GM21390 (cell line): ENCODE measurements at regions not wholly inside any gene's neighbourhood (a gene's known extent, or its start where the extent isn't known, plus 50 kb on each side); places are given as distances from the start of the nearest gene placed in this dataset.
"Not testable (repeated sequence)": the region's sequence is repeated elsewhere in the genome, so short reads cannot be mapped to it uniquely, and the experiment has no call there.

ENCODE experiments used
- ATAC-seq: cut with Tn5 transposase; IDR thresholded peaks from one replicate; pipeline ENCODE4 v1.9.1; 2021; ENCODE audit not compliant: unreplicated experiment

DNA sequence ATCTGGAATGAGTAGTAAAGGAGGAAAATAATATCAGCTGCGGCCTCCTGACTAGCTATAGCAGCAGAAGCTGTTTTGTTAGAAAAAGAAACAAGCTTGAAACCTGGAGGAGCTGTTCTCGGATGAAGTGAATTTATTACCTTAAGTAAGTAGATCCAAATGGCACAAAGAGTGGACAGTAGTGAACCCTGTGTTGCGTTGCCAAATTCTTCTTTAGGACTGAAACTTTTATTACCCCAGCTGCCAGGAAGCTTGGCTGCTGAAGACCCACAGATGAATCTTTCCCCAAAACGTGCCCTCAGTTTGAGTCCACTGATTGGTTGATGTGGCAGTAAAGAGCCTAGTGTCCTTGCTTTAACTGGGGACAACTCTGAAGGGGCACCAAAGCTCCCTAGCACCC lies 366.8 kb upstream of the GBE1 start:
- no peak for ATAC-seq

DNA sequence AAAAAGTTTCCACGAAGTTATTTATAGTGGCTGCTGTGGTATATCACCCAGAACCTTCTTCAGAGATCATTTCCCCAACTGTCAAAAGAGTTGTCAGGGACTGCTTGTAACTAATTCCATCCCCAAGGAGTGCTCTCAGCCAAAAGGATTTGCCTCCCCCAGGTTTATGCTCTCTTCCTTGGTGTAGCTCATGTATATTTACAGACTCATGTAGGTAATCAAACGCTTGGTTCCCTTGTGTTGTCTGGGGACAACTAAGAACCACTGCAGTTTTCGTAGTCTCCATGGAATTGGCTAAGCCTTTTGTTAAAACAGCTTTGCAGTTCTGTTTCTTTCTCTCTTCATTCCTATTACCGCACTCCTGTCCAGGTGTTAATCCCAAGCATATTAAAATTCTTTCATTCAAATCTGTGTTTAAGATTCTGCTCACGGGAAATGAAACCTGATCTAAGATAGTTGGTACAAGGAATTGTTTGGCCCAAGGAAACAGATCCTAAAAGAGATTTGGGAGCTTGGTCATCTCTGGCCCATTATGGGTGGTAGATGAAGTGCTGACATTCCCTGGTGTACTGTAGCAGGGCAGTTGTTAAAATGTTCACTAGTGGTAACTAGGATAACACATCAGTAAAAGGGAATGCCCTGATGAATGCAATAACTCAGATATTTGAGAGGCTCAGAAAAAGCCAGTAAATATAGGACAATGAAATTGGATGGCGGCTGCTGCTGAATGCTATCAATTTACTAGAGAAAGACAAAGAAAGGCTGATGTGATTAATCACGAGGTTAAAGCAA lies 361.3 kb upstream of the GBE1 start:
- no peak for ATAC-seq

DNA sequence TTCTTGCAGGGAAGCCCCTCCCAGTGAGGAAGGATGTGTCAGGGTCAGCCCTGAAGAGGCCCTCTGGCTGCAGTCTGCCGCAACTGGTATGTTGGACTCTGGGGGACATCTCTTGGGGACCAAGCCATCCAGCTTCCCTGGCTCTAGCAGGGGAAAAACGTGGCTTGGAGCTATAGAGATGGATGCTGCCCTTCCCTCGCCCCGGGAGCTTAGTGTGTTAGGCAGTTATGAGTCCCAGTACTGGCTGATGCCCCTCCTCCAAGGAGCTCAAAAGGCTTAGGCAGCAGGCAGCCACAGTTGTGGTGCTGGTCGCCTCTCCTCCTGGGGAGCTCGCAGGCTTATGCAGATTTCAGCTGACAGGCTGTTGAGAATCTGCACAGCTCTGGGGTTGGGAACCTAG lies 353.1 kb upstream of the GBE1 start:
- ATAC-seq, result no peak

DNA sequence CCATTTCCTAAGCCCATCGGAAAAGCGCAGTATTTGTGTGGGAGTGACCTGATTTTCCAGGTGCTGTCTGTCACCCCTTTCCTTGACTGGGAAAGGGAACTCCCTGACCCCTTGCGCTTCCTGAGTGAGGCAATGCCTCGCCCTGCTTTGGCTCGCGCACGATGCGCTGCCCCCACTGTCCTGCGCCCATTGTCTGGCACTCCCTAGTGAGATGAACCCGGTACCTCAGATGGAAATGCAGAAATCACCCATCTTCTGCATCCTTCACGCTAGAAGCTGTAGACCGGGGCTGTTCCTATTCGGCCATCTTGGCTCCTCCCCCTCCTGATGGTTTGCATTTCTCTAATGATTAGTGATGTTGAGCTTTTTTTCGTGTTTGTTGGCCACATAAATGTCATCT lies 349.3 kb upstream of the GBE1 start:
- not testable (repeated sequence) for ATAC-seq

DNA sequence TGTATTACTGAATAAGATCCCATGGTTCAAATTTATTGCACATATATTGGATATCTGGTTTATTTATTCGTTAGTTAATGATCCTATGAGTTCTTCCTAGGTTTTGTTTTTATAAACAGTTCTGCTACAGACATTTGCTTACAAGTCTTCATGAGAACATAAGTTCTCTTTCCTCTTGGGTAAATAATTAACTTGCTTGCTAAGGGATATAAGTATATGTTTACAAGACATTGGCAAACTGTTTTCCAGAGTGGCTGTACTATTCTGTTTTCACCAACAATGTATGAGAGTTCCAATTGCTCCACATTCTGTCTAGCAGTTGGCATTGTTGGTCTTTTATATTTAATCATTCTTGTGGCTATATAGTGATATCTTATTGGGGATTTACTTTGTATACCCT lies 341.8 kb upstream of the GBE1 start:
- no peak for ATAC-seq

DNA sequence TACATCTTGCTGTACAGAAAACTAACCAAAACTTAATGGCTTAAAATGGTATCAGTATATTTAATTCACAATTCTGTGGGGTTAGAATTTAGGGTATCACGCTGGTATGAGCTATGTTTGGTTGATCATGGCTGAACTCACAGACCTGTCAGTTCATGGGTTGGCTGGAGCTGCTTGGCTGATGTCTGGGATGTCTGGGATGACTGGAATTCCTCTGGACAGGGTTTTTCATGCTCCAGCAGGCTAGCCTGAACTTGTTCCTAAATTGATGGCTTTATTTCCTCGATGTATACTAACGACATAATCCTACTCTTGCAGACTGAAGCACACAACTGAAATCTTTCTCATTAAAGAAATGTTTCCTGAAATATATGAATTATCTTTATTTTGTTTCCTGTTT lies 338.9 kb upstream of the GBE1 start:
- no peak for ATAC-seq

DNA sequence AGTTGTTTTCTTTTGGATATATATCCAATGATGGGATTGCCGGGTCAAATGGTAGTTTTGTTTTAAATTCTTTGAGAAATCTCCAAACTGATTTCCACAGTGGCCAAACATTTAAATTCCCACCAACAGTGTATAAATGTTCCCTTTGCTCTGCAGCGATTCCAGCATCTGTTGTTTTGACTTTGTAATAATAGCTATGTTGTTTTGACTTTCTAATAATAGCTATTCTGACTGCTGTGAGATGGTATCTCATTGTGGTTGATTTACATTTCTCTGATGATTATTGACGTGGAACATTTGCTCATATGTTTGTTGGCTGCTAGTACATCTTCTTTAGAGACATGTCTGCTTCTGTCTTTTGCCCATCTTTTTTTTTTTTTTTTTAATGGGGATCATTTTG lies 332.2 kb upstream of the GBE1 start:
- ATAC-seq, result no peak

DNA sequence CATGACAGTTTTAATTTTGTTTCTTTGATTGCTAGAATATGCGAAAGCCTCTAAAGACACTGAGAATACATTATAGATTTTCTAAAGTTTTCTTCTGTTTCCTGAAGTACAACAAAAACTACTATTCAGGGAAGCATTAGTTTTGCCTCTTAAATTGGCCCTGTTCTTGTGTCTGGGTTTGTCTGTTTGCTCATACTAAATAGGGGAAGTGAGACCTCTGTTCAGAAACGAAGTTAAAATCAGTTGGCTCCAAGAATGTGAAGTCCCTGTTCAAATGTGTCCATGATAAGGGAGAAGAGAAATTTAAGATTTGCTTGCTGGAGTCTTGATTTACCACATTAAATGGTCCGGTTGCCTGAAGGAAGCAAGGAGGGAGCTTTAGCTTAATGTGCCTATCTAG lies 327.3 kb upstream of the GBE1 start:
- no peak for ATAC-seq

DNA sequence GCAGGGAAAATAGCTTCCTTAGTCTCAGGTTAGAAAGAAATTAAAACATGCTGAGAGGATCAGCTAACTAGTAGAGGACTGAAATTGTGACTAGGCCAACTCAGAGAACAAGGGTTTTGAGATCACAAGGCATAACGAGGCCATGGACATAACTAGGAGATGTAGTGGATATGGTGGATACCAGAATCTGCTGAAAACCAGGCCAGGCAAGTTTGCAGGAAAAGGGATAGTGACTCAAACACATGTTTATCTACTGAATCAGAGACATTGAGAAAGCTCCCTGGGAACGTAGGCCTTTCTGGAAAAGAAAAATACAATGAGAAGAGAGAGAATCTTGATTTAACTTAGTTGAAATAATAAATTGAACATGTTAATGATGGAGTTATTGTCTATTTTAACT lies 326.5 kb upstream of the GBE1 start:
- no peak for ATAC-seq

DNA sequence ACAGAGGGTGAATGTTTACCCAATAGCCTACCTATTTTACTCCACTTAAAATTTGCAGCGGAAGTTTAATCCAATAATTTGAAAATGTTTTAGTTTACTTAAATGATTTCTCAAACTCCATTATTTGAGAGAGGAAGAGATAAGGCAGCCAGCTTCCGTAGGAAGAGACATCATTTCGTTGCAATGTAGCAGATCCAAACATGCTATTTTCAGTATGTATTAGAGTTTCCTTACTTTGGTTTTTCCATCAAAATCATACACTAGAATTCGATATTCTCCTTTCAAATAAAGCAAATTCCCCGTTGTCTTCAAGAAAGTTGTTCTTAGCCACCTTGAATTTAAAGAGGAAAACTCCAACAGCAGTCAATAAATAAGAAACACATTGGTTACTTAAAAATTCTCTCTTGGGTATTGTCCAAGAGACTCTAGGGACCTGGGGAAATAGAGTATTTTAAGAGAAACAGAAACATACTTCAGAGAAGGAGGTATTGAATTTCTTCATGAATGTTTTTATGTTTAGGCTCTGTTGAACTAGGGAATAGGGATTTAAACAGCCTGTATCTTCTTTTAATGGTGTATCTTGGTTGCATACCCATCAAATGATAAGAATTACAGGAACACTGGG lies 324.5 kb upstream of the GBE1 start:
- no peak for ATAC-seq

DNA sequence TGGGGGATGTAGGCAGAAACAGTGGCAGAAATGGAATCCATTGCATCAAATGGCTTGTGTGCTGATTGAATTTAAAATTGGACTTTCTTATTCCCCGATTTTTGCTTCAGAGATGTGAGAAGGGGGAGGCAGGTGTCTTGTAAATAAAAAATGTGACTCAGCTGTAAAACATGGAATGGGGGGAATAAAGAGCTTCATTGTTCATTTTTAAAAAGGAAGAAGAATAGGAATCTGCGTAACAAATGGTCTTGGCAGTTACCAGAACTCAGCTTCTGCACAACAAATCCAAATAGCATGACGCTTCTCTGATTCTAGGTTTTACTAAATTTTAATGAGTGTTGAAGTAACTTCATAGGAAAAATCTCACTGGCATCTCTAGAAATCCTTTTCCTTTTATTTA lies 323.9 kb upstream of the GBE1 start:
- ATAC-seq, result no peak

DNA sequence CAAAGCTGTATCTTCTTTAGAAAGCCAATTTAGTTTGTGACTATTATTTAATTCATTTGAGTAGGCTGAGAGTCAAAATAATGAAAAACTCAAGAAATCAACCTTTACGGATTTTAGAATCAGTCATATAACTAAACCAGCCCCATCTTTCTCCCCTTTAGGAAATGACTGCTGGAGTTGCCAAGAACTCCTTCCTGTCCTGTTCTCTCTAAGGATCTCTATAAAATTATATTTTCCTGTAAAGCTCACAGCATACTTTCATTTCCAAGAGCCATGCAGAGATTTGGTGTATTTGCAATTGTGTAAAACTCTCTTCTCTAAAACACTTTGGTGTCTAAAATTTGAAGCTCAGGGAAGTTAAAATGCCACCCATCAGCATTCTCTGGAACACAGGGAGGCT lies 323.4 kb upstream of the GBE1 start:
- ATAC-seq, result no peak

DNA sequence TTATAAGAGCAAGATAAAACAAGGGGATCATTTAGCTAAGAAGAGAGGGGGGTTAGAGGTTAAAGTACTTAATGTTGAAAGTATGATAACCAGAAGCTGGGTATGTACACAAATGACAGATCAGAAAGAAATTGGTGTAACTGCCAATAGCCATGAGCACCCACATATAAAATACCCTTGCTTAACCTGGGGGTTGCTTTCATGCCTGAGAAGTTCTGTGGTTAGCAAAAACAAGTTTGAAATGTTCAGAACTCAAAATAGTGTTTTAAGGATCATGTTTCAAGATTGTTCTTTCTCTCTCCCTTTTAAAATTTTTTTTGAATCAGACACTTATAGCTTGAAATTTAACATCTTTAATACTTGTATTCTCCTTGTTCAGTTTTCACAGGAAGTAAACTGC lies 321.4 kb upstream of the GBE1 start:
- no peak for ATAC-seq

DNA sequence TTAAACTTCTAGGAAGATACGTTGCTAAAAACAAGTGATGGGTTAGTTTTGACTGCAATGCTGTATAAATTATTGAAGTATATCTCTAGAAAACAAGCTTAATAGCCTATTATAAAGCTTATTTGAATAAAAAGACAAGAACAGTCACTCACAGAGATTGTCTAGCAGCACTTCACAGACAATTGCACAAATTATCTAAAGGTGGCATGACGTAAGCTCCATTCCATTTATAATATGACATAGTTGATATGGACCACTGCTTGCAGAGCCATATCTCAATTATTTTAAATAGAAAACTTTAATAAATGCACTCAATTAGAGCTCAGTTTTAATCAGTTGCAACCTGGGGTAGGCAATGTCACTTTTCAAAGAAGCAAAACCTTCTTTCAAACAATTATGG lies 319.9 kb upstream of the GBE1 start:
- ATAC-seq, result no peak

DNA sequence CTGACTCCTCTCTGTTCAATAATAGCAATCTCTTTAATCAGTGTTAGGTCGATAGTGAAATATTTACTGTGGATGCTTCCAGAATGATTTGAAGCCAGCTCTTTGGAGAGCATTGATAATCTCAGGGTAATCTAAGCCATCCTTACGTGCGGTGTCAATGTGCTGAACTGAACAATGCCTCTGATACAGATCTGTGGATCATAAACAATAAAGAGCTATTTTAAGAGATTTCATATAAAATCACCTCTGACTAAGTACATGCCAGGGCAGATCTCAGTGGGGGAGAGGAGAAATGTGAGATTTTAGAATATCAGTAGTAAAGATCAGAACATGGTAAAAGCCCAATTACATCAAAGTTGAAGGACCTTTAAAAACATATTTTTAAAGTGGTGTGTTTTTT lies 319.3 kb upstream of the GBE1 start:
- no peak for ATAC-seq

DNA sequence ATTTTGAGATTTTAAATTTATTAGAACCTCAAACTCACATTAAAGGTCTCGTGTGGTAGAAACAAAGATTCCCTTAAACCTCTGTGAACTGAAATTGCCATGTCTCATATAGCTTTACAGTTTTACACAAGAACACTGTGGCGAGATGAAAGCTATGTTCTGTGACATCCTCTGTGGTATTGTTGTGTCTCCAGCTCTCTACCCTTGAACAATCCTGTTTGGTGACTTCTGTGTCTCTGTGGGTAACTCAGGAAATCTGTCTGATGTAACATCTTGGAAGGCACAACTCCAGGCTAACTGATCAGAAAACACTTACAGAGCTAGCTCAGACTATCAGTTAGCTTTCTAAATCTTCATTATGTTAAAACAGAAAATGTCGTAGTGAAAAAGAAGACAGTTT lies 318.8 kb upstream of the GBE1 start:
- ATAC-seq, result no peak

DNA sequence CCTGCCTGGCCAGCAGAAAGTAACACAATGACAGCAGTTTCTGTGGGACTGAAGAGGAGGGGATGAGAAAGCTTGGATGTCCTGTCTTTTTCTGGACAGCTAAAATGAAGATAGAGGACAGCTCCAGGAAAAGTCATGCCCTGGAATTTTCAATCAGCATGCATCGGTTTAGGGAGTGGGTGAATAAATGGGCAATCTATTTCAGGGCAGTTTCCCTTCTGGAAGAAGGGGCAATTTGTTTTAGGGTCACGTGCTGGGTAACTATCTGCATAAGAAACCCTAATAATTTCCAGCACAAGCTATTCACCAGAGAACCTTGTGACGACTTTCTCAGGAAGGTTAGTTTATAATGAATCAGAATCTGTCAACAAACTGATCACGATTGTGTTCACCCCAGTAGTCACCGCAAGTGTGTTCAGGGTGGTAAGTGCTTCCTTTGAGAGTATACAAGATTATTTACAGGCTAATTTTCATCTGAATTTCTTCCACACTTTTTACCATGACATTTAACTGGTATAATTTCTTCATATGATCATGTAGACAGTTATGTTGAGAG lies 318.0 kb upstream of the GBE1 start:
- no peak for ATAC-seq

DNA sequence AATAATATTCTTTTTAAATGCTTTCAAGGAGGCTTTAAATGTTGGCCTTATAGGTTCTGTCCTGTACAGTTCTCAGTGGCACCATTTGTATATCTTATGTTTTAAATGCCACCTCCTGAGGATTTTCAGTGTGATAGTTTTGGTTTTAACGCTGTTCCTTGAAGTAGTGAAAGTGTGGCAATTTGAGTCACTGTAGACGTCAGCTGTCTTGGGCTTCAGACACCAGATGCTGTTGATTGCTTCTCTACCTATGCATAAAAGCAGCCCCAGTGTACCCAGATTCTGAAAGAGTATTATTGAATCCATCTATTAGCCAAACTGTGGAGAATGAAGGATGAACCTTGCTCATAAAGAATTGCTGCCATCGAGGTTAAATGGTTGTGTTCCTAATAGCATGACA lies 316.8 kb upstream of the GBE1 start:
- ATAC-seq, result no peak

DNA sequence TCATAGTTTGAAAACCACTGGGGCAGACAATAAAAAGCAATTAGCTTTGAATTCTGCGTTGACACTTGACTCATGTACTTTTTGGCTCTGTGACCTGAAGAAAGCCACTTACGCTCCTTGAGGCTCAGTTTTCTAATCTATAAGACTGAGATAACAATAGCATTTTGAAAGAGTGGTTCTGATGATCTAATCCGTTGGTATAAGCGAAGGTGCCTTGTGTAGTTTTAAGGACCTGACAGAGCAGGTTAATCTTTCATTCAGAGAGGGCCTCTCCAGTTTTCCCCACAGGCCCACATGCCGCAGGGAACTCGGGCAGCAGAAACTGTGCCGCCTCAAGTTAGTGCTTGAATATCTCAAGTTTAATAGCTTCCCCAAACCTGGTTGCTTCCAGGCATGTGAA lies 306.0 kb upstream of the GBE1 start:
- ATAC-seq, result no peak

DNA sequence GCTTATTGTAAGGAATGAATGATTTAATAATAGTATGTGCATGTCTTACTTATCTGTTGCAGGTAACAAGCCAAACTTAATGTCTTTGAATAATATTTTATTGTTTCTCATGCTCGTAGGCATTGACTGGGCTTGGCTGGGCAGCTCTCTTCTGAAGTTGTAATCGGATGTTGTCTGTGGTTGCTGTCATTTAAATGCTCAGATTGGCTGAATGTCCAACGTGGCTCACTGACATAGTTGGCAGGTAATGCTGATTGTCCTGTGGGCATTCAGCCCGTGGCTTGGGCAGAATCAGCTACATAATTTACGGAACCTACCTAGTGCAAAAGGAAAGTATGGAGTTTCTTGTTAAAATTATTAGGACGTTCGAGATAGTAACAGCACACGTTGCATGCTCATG lies 297.4 kb upstream of the GBE1 start:
- no peak for ATAC-seq

DNA sequence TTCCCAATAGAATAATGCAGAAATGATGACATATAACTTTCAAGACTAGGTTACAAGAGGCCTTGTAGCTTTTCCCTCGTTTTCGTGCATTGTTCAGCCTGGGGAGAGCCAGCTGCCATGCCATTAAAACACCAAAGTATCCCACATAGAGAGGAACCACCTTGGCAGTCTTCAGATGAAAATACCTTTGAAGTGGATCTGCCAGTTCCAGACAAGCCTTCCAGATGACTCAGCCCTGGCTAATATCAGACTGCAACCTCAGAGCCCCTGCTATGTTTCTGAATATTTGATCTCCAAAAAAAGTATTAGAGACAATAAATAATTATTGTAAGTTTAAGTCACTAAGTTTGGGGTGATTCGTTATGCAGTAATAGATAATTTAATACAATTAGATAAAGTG lies 294.3 kb upstream of the GBE1 start:
- no peak for ATAC-seq

DNA sequence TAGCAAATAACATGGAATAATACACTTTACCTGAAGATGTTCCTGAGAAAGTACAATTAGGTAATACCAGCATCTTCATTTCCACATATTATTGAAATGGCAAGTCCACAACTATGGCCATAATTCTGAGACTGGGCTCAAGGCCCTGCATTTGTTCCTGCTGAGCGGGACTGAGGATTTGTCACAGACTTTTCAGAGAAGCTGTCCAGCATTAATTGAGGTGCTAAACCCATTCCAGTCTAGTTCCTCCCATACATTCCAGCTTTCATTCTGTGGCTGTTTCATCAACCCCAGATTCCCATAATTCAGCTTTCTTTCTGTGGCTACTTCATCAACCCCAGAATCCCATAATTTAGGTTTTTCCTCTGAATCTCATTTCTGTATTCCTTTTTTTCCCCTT lies 293.4 kb upstream of the GBE1 start:
- ATAC-seq, result no peak

DNA sequence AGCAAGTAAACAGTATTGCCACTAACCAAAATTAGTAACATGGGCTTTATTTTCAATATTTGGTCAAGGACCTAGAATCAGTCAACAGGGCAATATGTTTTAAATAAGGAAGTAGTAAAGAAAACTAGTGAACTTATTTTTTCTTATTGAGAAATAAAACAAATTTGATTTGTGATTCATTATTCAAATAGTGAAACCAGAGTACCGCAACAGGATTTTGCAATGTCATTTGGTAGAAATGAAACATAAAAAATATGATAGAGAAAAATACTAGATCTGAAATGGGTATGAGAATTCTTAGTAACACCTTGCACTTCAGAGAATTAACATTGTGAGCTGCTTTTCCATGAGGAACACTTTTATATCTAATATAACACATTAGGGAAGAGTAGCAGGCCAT lies 291.8 kb upstream of the GBE1 start:
- no peak for ATAC-seq
